ENCODE measurements at regions not wholly inside any gene's neighbourhood (a gene's known extent, or its start where the extent isn't known, plus 50 kb on each side); places are given as distances from the start of the nearest gene placed in this dataset.

- TF ChIP-seq CTCF (IDR thresholded peaks at IDR 0.05) (no peak), POLR2A (IDR thresholded peaks at IDR 0.05) (no peak), EP300 (IDR thresholded peaks at IDR 0.05) (no peak), POLR2AphosphoS5 (IDR thresholded peaks at IDR 0.05) (no peak)
Observed at GRCh38 chr21:20570824-20571232, 427.4 kb upstream of the NCAM2 start.
